Adrenal gland (tissue), 5 donors: ENCODE measurements at regions not wholly inside any gene's neighbourhood (a gene's known extent, or its start where the extent isn't known, plus 50 kb on each side); places are given as distances from the start of the nearest gene placed in this dataset.

Experiments used
- CTCF ChIP-seq, 6 experiments: fragments of 450-650 bp in 4 of 6; fragments of 200-600 bp in 2 of 6; sonication (generic) in 1 of 6; IDR thresholded peaks; 1 replicate in 5 of 6; 2 replicates in 1 of 6; pipeline versions ENCODE4 v1.5.1 to v1.8.0; 2016 to 2021; ENCODE audit warnings: antibody characterized with exemption in 6 of 6, mild to moderate bottlenecking in 2 of 6, moderate library complexity in 1 of 6
- POLR2A ChIP-seq, 2 donors: fragments of 450-650 bp; IDR thresholded peaks; one replicate each; pipeline ENCODE4 v1.6.1; 2017; ENCODE audit warnings: antibody characterized with exemption in 2 of 2, mild to moderate bottlenecking in 2 of 2, moderate library complexity in 1 of 2
- donor health status: DM: no; HTN: no; CAD: no.

- TF ChIP-seq CTCF (IDR thresholded peaks at IDR 0.05): no peak
- no peak for TF ChIP-seq POLR2A (IDR thresholded peaks at IDR 0.05)
Measured at GRCh38 chr5:143484601-143485000, 81.1 kb upstream of the NR3C1 start.
